ENCODE measurements at regions not wholly inside any gene's neighbourhood (a gene's known extent, or its start where the extent isn't known, plus 50 kb on each side); places are given as distances from the start of the nearest gene placed in this dataset.

- no peak for ATAC-seq
- no peak for DNase-seq
- Mint-ChIP-seq H3K36me3 (ENCODE audit: low read depth) (no peaks in the 10 kb centered on the region), H3K4me3 (no peak overlapping the region), H3K4me1 (ENCODE audit: low read depth) (no peaks in the 10 kb centered on the region), H3K27ac (no peak overlapping the region), H3K27me3 (no peaks in the 10 kb centered on the region), H3K9me3 (peaks cover 3% of the 10 kb centered on the region)
- ChIA-PET POLR2A (no interaction called here), CTCF (no interaction called here)
- no peak for TF ChIP-seq CTCF (IDR thresholded peaks at IDR 0.05)
- intact Hi-C loops (cut with micrococcal nuclease): no loop called here
Measured at GRCh38 chr11:106449763-106450162, 372.3 kb downstream of the AASDHPPT start.

- ATAC-seq (no peak), DNase-seq (no peak)
- H3K4me1 Mint-ChIP-seq (ENCODE audit: low read depth): no peaks in the 10 kb centered on the region
- no peak overlapping the region for H3K27ac Mint-ChIP-seq
- intact Hi-C loops (cut with micrococcal nuclease): no loop called here
- ChIA-PET CTCF (no interaction called here), POLR2A (no interaction called here)
- H3K9me3 Mint-ChIP-seq: peaks cover 12% of the 10 kb centered on the region
- no peaks in the 10 kb centered on the region for H3K27me3 Mint-ChIP-seq
- TF ChIP-seq CTCF (IDR thresholded peaks at IDR 0.05): no peak
- no peak overlapping the region for H3K4me3 Mint-ChIP-seq
- H3K36me3 Mint-ChIP-seq (ENCODE audit: low read depth): no peaks in the 10 kb centered on the region
Measured at GRCh38 chr11:106451228-106451922, 373.9 kb downstream of the AASDHPPT start.

- Mint-ChIP-seq H3K9me3 (peaks cover 10% of the 10 kb centered on the region), H3K27me3 (no peaks in the 10 kb centered on the region), H3K27ac (no peak overlapping the region), H3K36me3 (ENCODE audit: low read depth) (no peaks in the 10 kb centered on the region), H3K4me3 (no peak overlapping the region), H3K4me1 (ENCODE audit: low read depth) (no peaks in the 10 kb centered on the region)
- TF ChIP-seq CTCF (IDR thresholded peaks at IDR 0.05): no peak
- DNase-seq (no peak), ATAC-seq (no peak)
- POLR2A ChIA-PET: no interaction called here
- intact Hi-C loops (cut with micrococcal nuclease): no loop called here
- CTCF ChIA-PET: no interaction called here
Measured at GRCh38 chr11:106456647-106457046, 379.2 kb downstream of the AASDHPPT start.

GRCh38 chr11:106457727-106458126 is 380.3 kb downstream of the AASDHPPT start:
- Mint-ChIP-seq H3K4me1 (ENCODE audit: low read depth) (no peaks in the 10 kb centered on the region), H3K9me3 (peaks cover 10% of the 10 kb centered on the region), H3K27me3 (no peaks in the 10 kb centered on the region), H3K36me3 (ENCODE audit: low read depth) (no peaks in the 10 kb centered on the region), H3K4me3 (no peak overlapping the region), H3K27ac (no peak overlapping the region)
- intact Hi-C loops (cut with micrococcal nuclease): no loop called here
- CTCF ChIA-PET: interaction anchor here (0.6 kb wide), 1 partner anchor 74 kb away, joined by 3 read pairs; no protein-coding TSS in a partner anchor
- no peak for ATAC-seq
- no peak for TF ChIP-seq CTCF (IDR thresholded peaks at IDR 0.05)
- no peak for DNase-seq
- POLR2A ChIA-PET: no interaction called here

GRCh38 chr11:106459135-106459534 is 381.7 kb downstream of the AASDHPPT start:
- Mint-ChIP-seq H3K4me1 (ENCODE audit: low read depth) (no peaks in the 10 kb centered on the region), H3K9me3 (peaks cover 10% of the 10 kb centered on the region), H3K36me3 (ENCODE audit: low read depth) (no peaks in the 10 kb centered on the region), H3K27ac (no peak overlapping the region), H3K27me3 (no peaks in the 10 kb centered on the region), H3K4me3 (no peak overlapping the region)
- POLR2A ChIA-PET: interaction anchor here (1.3 kb wide), 1 partner anchor 158 kb away, joined by 4 read pairs; no protein-coding TSS in a partner anchor
- CTCF ChIA-PET: no interaction called here
- ATAC-seq: no peak
- intact Hi-C loops (cut with micrococcal nuclease): no loop called here
- no peak for DNase-seq
- TF ChIP-seq CTCF (IDR thresholded peaks at IDR 0.05): no peak

All from activated CD8-positive, alpha-beta T cell treated with anti-CD3 and anti-CD28 coated beads for 36 hours (primary cell).